Liver (tissue), 8 donors: ENCODE measurements at regions not wholly inside any gene's neighbourhood (a gene's known extent, or its start where the extent isn't known, plus 50 kb on each side); places are given as distances from the start of the nearest gene placed in this dataset.

ENCODE experiments used
- DNase-seq: peaks from one replicate; pipeline ENCODE4 v3.0.0-alpha.2; 2017; ENCODE audit warnings: low spot score
- H3K27ac ChIP-seq, 2 donors: one replicate each; pipeline ENCODE4 v1.7.0; 2013; ENCODE audit warnings: inconsistent platforms in 2 of 2, low read length in 2 of 2, control low read depth in 1 of 2, low read depth in 1 of 2, mild to moderate bottlenecking in 1 of 2
- H3K27me3 ChIP-seq, 4 donors: one replicate each; pipeline versions ENCODE4 v1.6.1 to v1.7.0; 2013; ENCODE audit warnings: low read length in 3 of 4, inconsistent platforms in 1 of 4, mild to moderate bottlenecking in 1 of 4, moderate library complexity in 1 of 4; ENCODE audit not compliant: control insufficient read depth in 4 of 4, insufficient read depth in 4 of 4
- H3K36me3 ChIP-seq, 4 donors: one replicate each; pipeline versions ENCODE4 v1.6.1 to v1.7.0; 2013; ENCODE audit warnings: low read length in 3 of 4, mild to moderate bottlenecking in 3 of 4, low read depth in 1 of 4, moderate library complexity in 1 of 4; ENCODE audit not compliant: control insufficient read depth in 4 of 4, insufficient read depth in 3 of 4
- H3K4me1 ChIP-seq, 4 donors: one replicate each; pipeline versions ENCODE4 v1.6.1 to v1.7.0; 2013; ENCODE audit warnings: low read length in 3 of 4, mild to moderate bottlenecking in 3 of 4, moderate library complexity in 1 of 4; ENCODE audit not compliant: control insufficient read depth in 4 of 4, insufficient read depth in 4 of 4
- H3K4me3 ChIP-seq, 3 donors: one replicate each; pipeline versions ENCODE4 v1.6.1 to v1.7.0; 2013; ENCODE audit warnings: low read length in 3 of 3, control low read depth in 1 of 3, low read depth in 1 of 3, mild to moderate bottlenecking in 1 of 3
- H3K9ac ChIP-seq, 2 donors: one replicate each; pipeline ENCODE4 v1.7.0; 2013; ENCODE audit warnings: low read length in 2 of 2, mild to moderate bottlenecking in 2 of 2, moderate library complexity in 2 of 2, control low read depth in 1 of 2, low read depth in 1 of 2
- H3K9me3 ChIP-seq, 4 donors: one replicate each; pipeline versions ENCODE4 v1.6.1 to v1.7.0; 2013; ENCODE audit warnings: low read length in 3 of 4; ENCODE audit not compliant: control insufficient read depth in 4 of 4
- EGR1 ChIP-seq, 2 donors: IDR thresholded peaks; 2 replicates each; pipeline ENCODE4 v1.6.1; 2016 to 2018; ENCODE audit warnings: antibody characterized with exemption in 2 of 2, low read depth in 2 of 2
- FOXA1 ChIP-seq: IDR thresholded peaks from 2 replicates; pipeline ENCODE4 v1.6.1; 2016; ENCODE audit warnings: antibody characterized with exemption
- FOXA2 ChIP-seq: IDR thresholded peaks from 2 replicates; pipeline ENCODE4 v1.6.1; 2016; ENCODE audit warnings: antibody characterized with exemption
- GABPA ChIP-seq, 2 donors: IDR thresholded peaks in 1 of 2; conservative IDR thresholded peaks in 1 of 2; 2 replicates each; pipeline ENCODE4 v1.6.1; 2016; ENCODE audit warnings: antibody characterized with exemption in 2 of 2, mild to moderate bottlenecking in 1 of 2, moderate library complexity in 1 of 2
- HNF4A ChIP-seq, 2 donors: conservative IDR thresholded peaks; 2 replicates each; pipeline ENCODE4 v1.6.1; 2016; ENCODE audit warnings: antibody characterized with exemption in 2 of 2, mild to moderate bottlenecking in 2 of 2
- HNF4G ChIP-seq: IDR thresholded peaks from 2 replicates; pipeline ENCODE4 v1.6.1; 2016; ENCODE audit warnings: antibody characterized with exemption
- JUND ChIP-seq, 2 donors: IDR thresholded peaks; 2 replicates each; pipeline ENCODE4 v1.6.1; 2016; ENCODE audit warnings: antibody characterized with exemption in 2 of 2
- NR2F2 ChIP-seq: IDR thresholded peaks from 2 replicates; pipeline ENCODE4 v1.6.1; 2016; ENCODE audit warnings: antibody characterized with exemption
- RAD21 ChIP-seq, 2 donors: IDR thresholded peaks; 2 replicates each; pipeline ENCODE4 v1.6.1; 2016; ENCODE audit warnings: antibody characterized with exemption in 2 of 2, mild to moderate bottlenecking in 2 of 2
- RXRA ChIP-seq, 2 donors: IDR thresholded peaks; 2 replicates each; pipeline ENCODE4 v1.6.1; 2017 to 2018; ENCODE audit warnings: antibody characterized with exemption in 2 of 2, mild to moderate bottlenecking in 1 of 2
- SP1 ChIP-seq: IDR thresholded peaks from 2 replicates; pipeline ENCODE4 v1.6.1; 2018; ENCODE audit warnings: antibody characterized with exemption, mild to moderate bottlenecking
- TAF1 ChIP-seq: conservative IDR thresholded peaks from 2 replicates; pipeline ENCODE4 v1.6.1; 2016; ENCODE audit warnings: antibody characterized with exemption, mild to moderate bottlenecking
- WGBS: extraction: QIAGEN DNeasy Blood & Tissue Kit; methylation state at CpG from one replicate; pipeline ENCODE4 v1.1.7; 2013; 5-methylcytosine and 5-hydroxymethylcytosine counted together
- TF ChIP-seq, protein P1 (sequence below): fragments of 150-350 bp; IDR thresholded peaks from 2 replicates; pipeline ENCODE4 v1.5.1; 2017; ENCODE audit warnings: improper control_type of control experiment, low read depth, low read length; ENCODE audit not compliant: missing input control
- TF ChIP-seq, protein P2 (sequence below): IDR thresholded peaks from 2 replicates; pipeline ENCODE4 v1.6.1; 2016; ENCODE audit warnings: antibody characterized with exemption
- TF ChIP-seq, protein P3 (sequence below): IDR thresholded peaks from 2 replicates; pipeline ENCODE4 v1.6.1; 2016; ENCODE audit warnings: antibody characterized with exemption, mild to moderate bottlenecking
- donor health status: healthy.
- donor health status: healthy.
- donor health status: healthy.
- donor health status: healthy.
- donor health status: healthy.

- TF ChIP-seq, protein P1, sequence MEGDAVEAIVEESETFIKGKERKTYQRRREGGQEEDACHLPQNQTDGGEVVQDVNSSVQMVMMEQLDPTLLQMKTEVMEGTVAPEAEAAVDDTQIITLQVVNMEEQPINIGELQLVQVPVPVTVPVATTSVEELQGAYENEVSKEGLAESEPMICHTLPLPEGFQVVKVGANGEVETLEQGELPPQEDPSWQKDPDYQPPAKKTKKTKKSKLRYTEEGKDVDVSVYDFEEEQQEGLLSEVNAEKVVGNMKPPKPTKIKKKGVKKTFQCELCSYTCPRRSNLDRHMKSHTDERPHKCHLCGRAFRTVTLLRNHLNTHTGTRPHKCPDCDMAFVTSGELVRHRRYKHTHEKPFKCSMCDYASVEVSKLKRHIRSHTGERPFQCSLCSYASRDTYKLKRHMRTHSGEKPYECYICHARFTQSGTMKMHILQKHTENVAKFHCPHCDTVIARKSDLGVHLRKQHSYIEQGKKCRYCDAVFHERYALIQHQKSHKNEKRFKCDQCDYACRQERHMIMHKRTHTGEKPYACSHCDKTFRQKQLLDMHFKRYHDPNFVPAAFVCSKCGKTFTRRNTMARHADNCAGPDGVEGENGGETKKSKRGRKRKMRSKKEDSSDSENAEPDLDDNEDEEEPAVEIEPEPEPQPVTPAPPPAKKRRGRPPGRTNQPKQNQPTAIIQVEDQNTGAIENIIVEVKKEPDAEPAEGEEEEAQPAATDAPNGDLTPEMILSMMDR, result no peak
- no peak for TF ChIP-seq NR2F2
- no peak for TF ChIP-seq HNF4G
- TF ChIP-seq, protein P2, sequence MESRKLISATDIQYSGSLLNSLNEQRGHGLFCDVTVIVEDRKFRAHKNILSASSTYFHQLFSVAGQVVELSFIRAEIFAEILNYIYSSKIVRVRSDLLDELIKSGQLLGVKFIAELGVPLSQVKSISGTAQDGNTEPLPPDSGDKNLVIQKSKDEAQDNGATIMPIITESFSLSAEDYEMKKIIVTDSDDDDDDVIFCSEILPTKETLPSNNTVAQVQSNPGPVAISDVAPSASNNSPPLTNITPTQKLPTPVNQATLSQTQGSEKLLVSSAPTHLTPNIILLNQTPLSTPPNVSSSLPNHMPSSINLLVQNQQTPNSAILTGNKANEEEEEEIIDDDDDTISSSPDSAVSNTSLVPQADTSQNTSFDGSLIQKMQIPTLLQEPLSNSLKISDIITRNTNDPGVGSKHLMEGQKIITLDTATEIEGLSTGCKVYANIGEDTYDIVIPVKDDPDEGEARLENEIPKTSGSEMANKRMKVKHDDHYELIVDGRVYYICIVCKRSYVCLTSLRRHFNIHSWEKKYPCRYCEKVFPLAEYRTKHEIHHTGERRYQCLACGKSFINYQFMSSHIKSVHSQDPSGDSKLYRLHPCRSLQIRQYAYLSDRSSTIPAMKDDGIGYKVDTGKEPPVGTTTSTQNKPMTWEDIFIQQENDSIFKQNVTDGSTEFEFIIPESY, result no peak
- TF ChIP-seq TAF1, result no peak
- TF ChIP-seq JUND (IDR thresholded peaks at IDR 0.05), result no peak
These were observed 859.6 kb upstream of the SEMA6A start (continued) for GRCh38 chr5:117434254-117434653.

DNA sequence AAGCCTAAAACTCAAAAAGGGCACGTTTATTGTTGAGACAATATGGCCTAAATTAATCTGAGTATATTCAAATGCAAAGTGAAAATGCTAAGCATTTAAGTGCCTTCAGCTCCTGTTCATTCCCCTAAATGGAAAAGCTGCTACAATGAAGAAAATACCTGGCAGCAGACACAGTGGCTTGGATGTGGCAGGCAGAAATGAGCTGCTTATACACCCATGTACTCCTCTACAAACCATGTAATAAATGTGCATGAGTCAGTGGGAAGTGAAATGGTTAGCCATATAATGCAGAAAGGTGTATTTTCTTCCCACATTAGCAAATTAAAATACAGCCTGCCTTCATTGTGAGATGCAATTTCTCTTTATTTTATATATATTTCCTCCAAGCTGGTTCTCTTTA, 859.2 kb upstream of the SEMA6A start:
- Histone ChIP-seq H3K4me1 (no peaks in the 10 kb centered on the region), H3K9ac (no peak overlapping the region), H3K27me3 (no peaks in the 10 kb centered on the region), H3K9me3 (no peaks in the 10 kb centered on the region), H3K4me3 (no peak overlapping the region), H3K27ac (no peak overlapping the region), H3K36me3 (no peaks in the 10 kb centered on the region)
- WGBS, result 33% methylated on average over 1 of the region's 1 CpG
- DNase-seq, result no peak
- TF ChIP-seq, protein P3, sequence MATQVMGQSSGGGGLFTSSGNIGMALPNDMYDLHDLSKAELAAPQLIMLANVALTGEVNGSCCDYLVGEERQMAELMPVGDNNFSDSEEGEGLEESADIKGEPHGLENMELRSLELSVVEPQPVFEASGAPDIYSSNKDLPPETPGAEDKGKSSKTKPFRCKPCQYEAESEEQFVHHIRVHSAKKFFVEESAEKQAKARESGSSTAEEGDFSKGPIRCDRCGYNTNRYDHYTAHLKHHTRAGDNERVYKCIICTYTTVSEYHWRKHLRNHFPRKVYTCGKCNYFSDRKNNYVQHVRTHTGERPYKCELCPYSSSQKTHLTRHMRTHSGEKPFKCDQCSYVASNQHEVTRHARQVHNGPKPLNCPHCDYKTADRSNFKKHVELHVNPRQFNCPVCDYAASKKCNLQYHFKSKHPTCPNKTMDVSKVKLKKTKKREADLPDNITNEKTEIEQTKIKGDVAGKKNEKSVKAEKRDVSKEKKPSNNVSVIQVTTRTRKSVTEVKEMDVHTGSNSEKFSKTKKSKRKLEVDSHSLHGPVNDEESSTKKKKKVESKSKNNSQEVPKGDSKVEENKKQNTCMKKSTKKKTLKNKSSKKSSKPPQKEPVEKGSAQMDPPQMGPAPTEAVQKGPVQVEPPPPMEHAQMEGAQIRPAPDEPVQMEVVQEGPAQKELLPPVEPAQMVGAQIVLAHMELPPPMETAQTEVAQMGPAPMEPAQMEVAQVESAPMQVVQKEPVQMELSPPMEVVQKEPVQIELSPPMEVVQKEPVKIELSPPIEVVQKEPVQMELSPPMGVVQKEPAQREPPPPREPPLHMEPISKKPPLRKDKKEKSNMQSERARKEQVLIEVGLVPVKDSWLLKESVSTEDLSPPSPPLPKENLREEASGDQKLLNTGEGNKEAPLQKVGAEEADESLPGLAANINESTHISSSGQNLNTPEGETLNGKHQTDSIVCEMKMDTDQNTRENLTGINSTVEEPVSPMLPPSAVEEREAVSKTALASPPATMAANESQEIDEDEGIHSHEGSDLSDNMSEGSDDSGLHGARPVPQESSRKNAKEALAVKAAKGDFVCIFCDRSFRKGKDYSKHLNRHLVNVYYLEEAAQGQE, result no peak

GRCh38 chr5:117431091-117431490, 856.5 kb upstream of the SEMA6A start:
- Histone ChIP-seq H3K4me1 (no peaks in the 10 kb centered on the region), H3K27me3 (no peaks in the 10 kb centered on the region)
- WGBS, result 46% methylated on average over 3 of the region's 3 CpGs

More at GRCh38 chr5:117431091-117431490, 856.5 kb upstream of the SEMA6A start:
- H3K9ac ChIP-seq, result no peak overlapping the region
- H3K27ac ChIP-seq, result no peak overlapping the region
- no peak for DNase-seq
- no peaks in the 10 kb centered on the region for H3K9me3 ChIP-seq
- H3K36me3 ChIP-seq, result no peaks in the 10 kb centered on the region
- no peak overlapping the region for H3K4me3 ChIP-seq
- no peak for TF ChIP-seq RXRA (IDR thresholded peaks at IDR 0.05)
- no peak for TF ChIP-seq HNF4G
- TF ChIP-seq JUND (IDR thresholded peaks at IDR 0.05), result no peak
- TF ChIP-seq FOXA1, result no peak
- TF ChIP-seq FOXA2, result no peak
- no peak for TF ChIP-seq HNF4A (conservative IDR thresholded peaks at IDR 0.05)
- no peak for TF ChIP-seq GABPA (IDR thresholded peaks at IDR 0.05 in 1 of 2, conservative IDR thresholded peaks at IDR 0.05 in 1 of 2)
- TF ChIP-seq RAD21 (IDR thresholded peaks at IDR 0.05), result no peak
- no peak for TF ChIP-seq TAF1
- TF ChIP-seq, protein P1, result no peak
- TF ChIP-seq, protein P3, result no peak
- no peak for TF ChIP-seq EGR1 (IDR thresholded peaks at IDR 0.05; ENCODE audit: low read depth in 2 of 2)
- no peak for TF ChIP-seq SP1
